ENCODE measurements at regions not wholly inside any gene's neighbourhood (a gene's known extent, or its start where the extent isn't known, plus 50 kb on each side); places are given as distances from the start of the nearest gene placed in this dataset.
"Not testable (repeated sequence)": the region's sequence is repeated elsewhere in the genome, so short reads cannot be mapped to it uniquely, and the experiment has no call there.

GRCh38 chrX:137646472-137646871 is 80.5 kb downstream of the ZIC3 start:
- no peak for DNase-seq

- no peak for DNase-seq
These were observed 85.7 kb downstream of the ZIC3 start for GRCh38 chrX:137651647-137652046.

GRCh38 chrX:137652086-137652485 is 86.2 kb downstream of the ZIC3 start:
- no peak for DNase-seq

DNA sequence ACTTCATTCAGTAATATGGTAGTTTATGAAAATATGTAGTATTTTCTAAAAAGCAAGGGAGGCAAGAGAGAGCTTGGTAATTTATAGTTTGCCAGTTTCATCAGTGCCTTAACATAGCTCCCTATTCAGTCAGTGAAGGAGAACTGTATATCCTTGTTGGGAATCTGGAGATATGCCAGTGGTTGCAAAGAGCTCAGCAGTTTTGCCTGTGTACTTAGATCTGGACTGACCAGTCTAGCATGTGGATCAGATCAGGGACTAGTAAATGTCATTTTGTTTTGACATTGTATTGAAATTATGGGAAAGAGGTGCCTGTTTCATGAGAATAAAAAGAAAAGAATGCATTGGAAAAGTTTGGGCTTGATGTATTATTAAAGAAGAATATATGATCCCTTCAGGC is 88.6 kb downstream of the ZIC3 start:
- no peak for DNase-seq

- DNase-seq: no peak
These were observed 101.8 kb downstream of the ZIC3 start for GRCh38 chrX:137667776-137668175.

DNA sequence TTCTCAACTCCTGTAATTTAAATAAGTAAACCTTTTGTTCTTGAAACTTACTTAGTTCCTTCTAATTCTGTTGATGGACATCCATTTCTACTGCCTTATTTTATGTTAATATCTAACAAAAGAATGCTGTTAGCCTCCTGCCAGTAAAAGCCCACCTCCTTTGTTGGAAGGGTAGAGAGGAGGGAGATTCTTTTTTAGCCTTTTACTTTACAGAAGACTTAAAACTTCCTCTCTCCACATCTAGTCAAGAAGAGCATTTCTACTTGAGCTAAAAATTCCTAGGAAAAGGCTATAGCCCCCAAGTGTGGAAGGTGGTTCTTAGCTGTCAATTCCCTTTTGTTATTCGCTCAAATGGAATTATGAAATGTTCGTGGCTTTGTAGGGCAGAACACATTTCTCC is 118.7 kb downstream of the ZIC3 start:
- DNase-seq: no peak

GRCh38 chrX:137695417-137695816 is 129.5 kb downstream of the ZIC3 start:
- DNase-seq: no peak

- no peak for DNase-seq
These were observed 141.4 kb downstream of the ZIC3 start for GRCh38 chrX:137707348-137707747.

GRCh38 chrX:137742846-137743245 is 176.9 kb downstream of the ZIC3 start:
- DNase-seq: no peak

GRCh38 chrX:137743414-137743813 is 177.5 kb downstream of the ZIC3 start:
- no peak for DNase-seq

DNA sequence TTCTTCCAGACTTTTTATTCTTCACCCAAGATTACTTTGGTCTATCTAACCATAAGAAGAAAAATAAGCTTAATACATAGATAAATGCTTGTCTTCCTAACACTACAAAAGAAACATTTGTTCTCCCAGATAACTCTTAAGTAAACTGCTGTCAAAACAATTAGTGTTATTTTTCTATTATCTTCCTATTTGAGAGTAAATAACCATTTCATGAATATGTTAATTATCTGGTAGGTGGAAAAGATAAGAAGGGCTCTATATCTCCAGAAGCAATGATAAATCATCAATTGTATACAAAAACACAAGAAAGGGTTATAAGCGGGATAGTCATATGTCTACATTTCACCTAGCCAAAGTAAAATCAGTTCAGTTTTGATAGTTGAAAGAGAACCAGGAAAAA is 180.4 kb downstream of the ZIC3 start:
- DNase-seq: no peak

GRCh38 chrX:137747244-137748043 is 181.5 kb downstream of the ZIC3 start:
- DNase-seq: no peak

DNA sequence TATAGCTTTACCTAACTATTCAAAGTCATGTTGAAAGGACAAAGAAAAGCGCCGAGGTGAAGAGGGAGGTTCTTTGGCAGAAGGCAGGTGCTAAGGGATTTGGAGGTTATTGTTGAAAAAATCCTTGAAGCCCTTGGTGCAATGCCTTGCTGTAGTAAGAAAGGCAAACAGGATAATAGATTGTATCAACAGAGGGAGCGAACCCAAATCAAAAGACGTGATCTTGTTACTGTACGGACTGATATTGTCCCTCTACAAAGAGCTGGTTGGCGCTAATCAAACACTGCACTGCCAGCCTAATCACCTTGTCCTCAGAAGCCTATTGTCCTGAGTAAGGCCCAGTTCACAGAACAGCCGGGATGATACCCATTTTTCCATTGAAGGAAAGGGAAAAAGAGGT is 182.9 kb downstream of the ZIC3 start:
- DNase-seq: no peak

DNA sequence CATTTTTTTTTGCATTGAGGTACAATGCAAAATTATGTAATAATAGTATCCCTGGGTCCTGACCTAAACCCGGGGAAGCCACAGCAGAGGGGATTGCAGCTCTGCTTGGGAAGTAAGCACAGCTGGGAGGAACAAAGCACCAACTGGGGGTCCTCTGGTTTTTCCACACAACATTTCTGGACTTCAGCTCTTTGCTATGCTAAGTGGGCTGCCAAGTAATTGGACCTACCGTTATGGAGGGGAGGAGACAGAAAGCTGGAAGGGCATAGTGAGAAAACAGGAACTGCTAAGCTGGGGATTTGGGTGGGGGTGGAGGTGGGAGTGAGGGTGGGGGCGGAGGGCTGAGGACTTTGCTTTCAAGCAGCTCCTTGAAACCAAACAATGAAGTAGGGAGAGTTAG is 183.3 kb downstream of the ZIC3 start:
- no peak for DNase-seq

DNA sequence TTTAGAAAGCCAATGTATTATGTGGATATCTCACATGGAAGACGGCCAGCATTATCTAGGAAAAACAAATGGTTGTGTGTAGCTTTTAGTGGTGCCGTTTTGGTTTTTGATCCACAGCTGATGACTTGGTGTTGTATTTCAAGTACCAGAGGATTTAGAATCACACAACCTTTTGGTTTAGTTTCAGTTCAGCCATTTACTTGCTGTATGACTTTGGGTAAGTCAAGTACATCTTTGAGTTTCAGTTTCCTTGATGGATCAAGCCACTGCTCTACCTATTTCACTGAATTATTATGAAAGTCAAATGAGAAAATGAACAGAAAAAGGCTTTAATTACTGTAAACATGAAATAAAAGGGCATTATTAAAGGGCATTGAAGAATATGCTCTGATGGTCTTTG is 205.6 kb downstream of the ZIC3 start:
- no peak for DNase-seq

- no peak for DNase-seq
These were observed 226.3 kb downstream of the ZIC3 start for GRCh38 chrX:137792214-137792613.

DNA sequence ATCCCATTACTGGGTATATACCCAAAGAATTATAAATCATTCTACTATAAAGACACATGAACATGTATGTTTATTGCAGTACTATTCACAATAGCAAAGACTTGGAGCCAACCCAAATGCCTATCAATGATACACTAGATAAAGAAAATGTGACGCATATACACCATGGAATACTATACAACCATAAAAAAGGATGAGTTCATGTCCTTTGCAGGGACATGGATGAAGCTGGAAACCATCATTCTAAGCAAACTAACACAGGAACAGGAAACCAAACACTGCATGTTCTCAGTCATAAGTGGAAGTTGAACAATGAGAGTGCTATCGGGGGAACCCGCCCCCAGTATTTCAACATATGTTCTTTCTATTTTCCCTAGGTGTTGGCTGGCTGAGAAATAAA is 232.0 kb downstream of the ZIC3 start:
- DNase-seq: not testable (repeated sequence)

- no peak for DNase-seq
These were observed 257.3 kb downstream of the ZIC3 start for GRCh38 chrX:137823257-137823656.

- DNase-seq: no peak
These were observed 281.4 kb downstream of the ZIC3 start for GRCh38 chrX:137847376-137847775.

DNA sequence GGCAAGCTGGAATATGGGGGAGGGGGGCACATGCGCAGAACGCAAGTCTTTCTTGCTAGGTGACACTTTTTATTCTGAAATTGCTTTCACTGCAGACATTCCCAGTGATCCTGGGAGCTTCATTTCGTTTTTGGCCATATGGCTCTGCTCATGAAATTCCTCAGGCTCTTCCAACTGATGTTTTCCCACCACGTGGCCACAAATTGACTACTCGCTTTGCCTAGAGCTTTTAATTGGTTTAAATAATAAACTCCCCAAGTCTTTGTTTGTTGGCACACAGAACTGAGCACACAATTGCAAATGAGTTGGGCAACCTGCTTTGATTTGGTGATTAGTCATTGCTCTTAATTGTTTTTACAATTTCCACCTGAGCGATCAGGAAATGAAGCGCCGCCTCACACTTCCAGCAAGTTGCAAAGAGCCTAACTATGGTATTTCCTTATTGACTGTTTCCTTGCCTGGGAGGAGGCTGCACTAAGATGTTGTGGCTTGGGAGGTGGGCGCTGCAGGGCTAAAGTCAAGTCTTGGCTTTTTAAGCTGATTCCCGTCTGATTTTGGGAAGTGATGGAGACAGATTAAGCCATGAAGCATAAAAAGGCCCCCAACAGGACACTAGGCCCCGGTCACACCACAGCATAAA is 282.5 kb downstream of the ZIC3 start:
- no peak for DNase-seq

GRCh38 chrX:137852502-137852901 is 286.6 kb downstream of the ZIC3 start:
- DNase-seq: no peak

GRCh38 chrX:137855490-137855889 is 289.6 kb downstream of the ZIC3 start:
- DNase-seq: no peak

DNA sequence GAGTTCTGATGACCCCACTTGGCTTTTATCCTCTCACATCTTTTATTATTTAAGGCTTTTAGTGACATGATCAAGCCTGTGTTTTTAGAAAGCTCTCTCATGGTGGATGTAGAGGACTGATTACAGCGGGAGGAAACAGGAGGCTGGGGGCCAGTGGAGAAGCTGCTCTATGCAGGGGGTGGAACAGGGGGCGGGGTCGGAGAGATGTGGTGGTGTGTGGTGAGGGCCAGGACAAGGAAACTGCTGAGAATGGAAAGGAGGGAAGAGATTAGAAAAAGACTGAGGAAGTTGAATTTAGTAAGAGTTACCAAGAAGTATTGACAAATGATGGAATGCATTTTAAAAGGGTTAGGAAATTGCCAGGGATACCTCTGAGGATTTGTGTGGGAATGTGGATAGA is 292.2 kb downstream of the ZIC3 start:
- no peak for DNase-seq

- no peak for DNase-seq
These were observed 312.5 kb downstream of the ZIC3 start for GRCh38 chrX:137878401-137878800.

DNA sequence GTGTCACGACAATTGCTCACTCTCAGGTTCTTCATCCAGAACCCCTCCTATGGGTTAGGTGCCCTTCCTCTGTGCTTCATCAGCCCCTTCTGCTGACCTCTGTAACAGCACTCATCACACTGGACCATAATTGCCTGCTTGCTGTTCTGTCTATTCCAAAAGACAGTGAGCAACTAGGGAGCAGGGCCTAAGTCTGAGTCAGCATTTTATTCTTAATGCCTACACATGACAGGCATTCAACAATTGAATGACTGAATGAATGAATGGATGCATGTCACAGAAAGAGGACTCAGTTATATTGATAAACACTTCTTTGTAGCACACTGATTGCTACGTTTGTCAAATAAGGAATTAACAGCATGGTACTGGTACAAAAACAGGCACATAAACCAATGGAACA is 317.0 kb downstream of the ZIC3 start:
- no peak for DNase-seq

Measured in EL (cell line).